Breast epithelium (tissue), 3 donors: ENCODE measurements at regions not wholly inside any gene's neighbourhood (a gene's known extent, or its start where the extent isn't known, plus 50 kb on each side); places are given as distances from the start of the nearest gene placed in this dataset.

Source experiments
- POLR2A ChIP-seq: fragments of 450-650 bp; IDR thresholded peaks from one replicate; pipeline ENCODE4 v1.6.1; 2016; ENCODE audit warnings: antibody characterized with exemption, mild to moderate bottlenecking, moderate library complexity
- POLR2AphosphoS5 ChIP-seq, 3 donors: sonication (generic); formaldehyde crosslinking; IDR thresholded peaks; one replicate each; pipeline ENCODE4 v1.6.1; 2017; ENCODE audit warnings: antibody characterized with exemption in 3 of 3
- TF ChIP-seq, protein P1 (sequence below), 3 donors: fragments of 450-650 bp; IDR thresholded peaks; one replicate each; pipeline ENCODE4 v1.5.1; 2016 to 2017; ENCODE audit warnings: antibody characterized with exemption in 3 of 3, mild to moderate bottlenecking in 3 of 3, moderate library complexity in 3 of 3

DNA sequence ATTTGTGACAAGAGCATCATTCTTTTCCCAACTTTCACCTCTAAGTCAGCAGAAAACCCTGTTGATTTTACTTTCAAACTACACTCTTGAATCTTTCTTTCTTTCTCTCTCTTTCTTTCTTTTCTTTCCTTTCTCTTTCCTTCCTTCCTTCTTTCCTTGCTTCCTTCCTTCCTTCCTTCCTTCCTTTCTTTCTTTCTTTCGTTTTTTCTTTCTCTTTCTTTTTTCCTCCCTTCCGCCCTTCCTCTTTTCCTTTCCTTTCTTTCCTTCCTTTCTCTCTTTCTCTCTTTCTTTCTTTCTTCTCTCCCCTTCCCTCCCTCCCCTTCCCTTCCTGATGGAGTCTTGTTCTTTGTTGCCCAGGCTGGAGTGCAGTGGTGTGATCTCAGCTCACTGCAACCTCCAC is 649.5 kb downstream of the PLCL1 start:
- TF ChIP-seq, protein P1, sequence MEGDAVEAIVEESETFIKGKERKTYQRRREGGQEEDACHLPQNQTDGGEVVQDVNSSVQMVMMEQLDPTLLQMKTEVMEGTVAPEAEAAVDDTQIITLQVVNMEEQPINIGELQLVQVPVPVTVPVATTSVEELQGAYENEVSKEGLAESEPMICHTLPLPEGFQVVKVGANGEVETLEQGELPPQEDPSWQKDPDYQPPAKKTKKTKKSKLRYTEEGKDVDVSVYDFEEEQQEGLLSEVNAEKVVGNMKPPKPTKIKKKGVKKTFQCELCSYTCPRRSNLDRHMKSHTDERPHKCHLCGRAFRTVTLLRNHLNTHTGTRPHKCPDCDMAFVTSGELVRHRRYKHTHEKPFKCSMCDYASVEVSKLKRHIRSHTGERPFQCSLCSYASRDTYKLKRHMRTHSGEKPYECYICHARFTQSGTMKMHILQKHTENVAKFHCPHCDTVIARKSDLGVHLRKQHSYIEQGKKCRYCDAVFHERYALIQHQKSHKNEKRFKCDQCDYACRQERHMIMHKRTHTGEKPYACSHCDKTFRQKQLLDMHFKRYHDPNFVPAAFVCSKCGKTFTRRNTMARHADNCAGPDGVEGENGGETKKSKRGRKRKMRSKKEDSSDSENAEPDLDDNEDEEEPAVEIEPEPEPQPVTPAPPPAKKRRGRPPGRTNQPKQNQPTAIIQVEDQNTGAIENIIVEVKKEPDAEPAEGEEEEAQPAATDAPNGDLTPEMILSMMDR (IDR thresholded peaks at IDR 0.05): no peak
- TF ChIP-seq POLR2A (no peak), POLR2AphosphoS5 (IDR thresholded peaks at IDR 0.05) (no peak)
